IPS-15b (cell line): ENCODE measurements at regions not wholly inside any gene's neighbourhood (a gene's known extent, or its start where the extent isn't known, plus 50 kb on each side); places are given as distances from the start of the nearest gene placed in this dataset.
"Not testable (repeated sequence)": the region's sequence is repeated elsewhere in the genome, so short reads cannot be mapped to it uniquely, and the experiment has no call there.

ENCODE experiments used
- H3K27me3 ChIP-seq: one replicate; pipeline ENCODE4 v1.6.1; 2013; ENCODE audit warnings: low read length; ENCODE audit not compliant: control insufficient read depth, insufficient read depth
- H3K36me3 ChIP-seq: one replicate; pipeline ENCODE4 v1.6.1; 2013; ENCODE audit warnings: low read length; ENCODE audit not compliant: control insufficient read depth, insufficient read depth
- H3K4me1 ChIP-seq: one replicate; pipeline ENCODE4 v1.6.1; 2013; ENCODE audit warnings: mild to moderate bottlenecking, low read length; ENCODE audit not compliant: control insufficient read depth, insufficient read depth
- H3K4me3 ChIP-seq: one replicate; pipeline ENCODE4 v1.5.1; 2013; ENCODE audit warnings: low read depth, low read length
- H3K9ac ChIP-seq: one replicate; pipeline ENCODE4 v1.6.1; 2013; ENCODE audit warnings: low read depth, mild to moderate bottlenecking, low read length
- H3K9me3 ChIP-seq: one replicate; pipeline ENCODE4 v1.6.1; 2013; ENCODE audit warnings: mild to moderate bottlenecking, low read length; ENCODE audit not compliant: control insufficient read depth, insufficient read depth

GRCh38 chr4:117575850-117576249 is 458.4 kb upstream of the NDST3 start:
- Histone ChIP-seq H3K4me1 (no peaks in the 10 kb centered on the region), H3K27me3 (no peaks in the 10 kb centered on the region), H3K9ac (no peak overlapping the region), H3K36me3 (no peaks in the 10 kb centered on the region), H3K9me3 (no peaks in the 10 kb centered on the region), H3K4me3 (no peak overlapping the region)

- no peaks in the 10 kb centered on the region for H3K9me3 ChIP-seq
- no peaks in the 10 kb centered on the region for H3K27me3 ChIP-seq
- no peaks in the 10 kb centered on the region for H3K36me3 ChIP-seq
- no peak overlapping the region for H3K4me3 ChIP-seq
- H3K4me1 ChIP-seq, result no peaks in the 10 kb centered on the region
- H3K9ac ChIP-seq, result no peak overlapping the region
Measured at GRCh38 chr4:117577686-117578311, 456.5 kb upstream of the NDST3 start.

- no peaks in the 10 kb centered on the region for H3K27me3 ChIP-seq
- H3K9ac ChIP-seq, result no peak overlapping the region
- no peak overlapping the region for H3K4me3 ChIP-seq
- no peaks in the 10 kb centered on the region for H3K36me3 ChIP-seq
- no peaks in the 10 kb centered on the region for H3K4me1 ChIP-seq
- H3K9me3 ChIP-seq, result no peaks in the 10 kb centered on the region
Measured at GRCh38 chr4:117588771-117589170, 445.5 kb upstream of the NDST3 start.

GRCh38 chr4:117596917-117597480 is 437.3 kb upstream of the NDST3 start:
- no peaks in the 10 kb centered on the region for H3K27me3 ChIP-seq
- no peak overlapping the region for H3K4me3 ChIP-seq
- H3K9ac ChIP-seq, result no peak overlapping the region
- H3K4me1 ChIP-seq, result peaks cover 4% of the 10 kb centered on the region
- H3K36me3 ChIP-seq, result no peaks in the 10 kb centered on the region
- H3K9me3 ChIP-seq, result no peaks in the 10 kb centered on the region

GRCh38 chr4:117599393-117599792 is 434.9 kb upstream of the NDST3 start:
- H3K27me3 ChIP-seq, H3K9me3 ChIP-seq, H3K4me3 ChIP-seq, H3K36me3 ChIP-seq, H3K9ac ChIP-seq, H3K4me1 ChIP-seq: not testable (repeated sequence)

GRCh38 chr4:117600936-117601335 is 433.4 kb upstream of the NDST3 start:
- H3K9ac ChIP-seq, H3K36me3 ChIP-seq, H3K9me3 ChIP-seq, H3K27me3 ChIP-seq, H3K4me3 ChIP-seq, H3K4me1 ChIP-seq: not testable (repeated sequence)

GRCh38 chr4:117610706-117611308 is 423.5 kb upstream of the NDST3 start:
- no peaks in the 10 kb centered on the region for H3K9me3 ChIP-seq
- no peaks in the 10 kb centered on the region for H3K36me3 ChIP-seq
- H3K27me3 ChIP-seq, result no peaks in the 10 kb centered on the region
- H3K4me3 ChIP-seq, result no peak overlapping the region
- H3K4me1 ChIP-seq, result no peaks in the 10 kb centered on the region
- H3K9ac ChIP-seq, result no peak overlapping the region

- no peaks in the 10 kb centered on the region for H3K27me3 ChIP-seq
- H3K4me3 ChIP-seq, result no peak overlapping the region
- no peak overlapping the region for H3K9ac ChIP-seq
- H3K9me3 ChIP-seq, result no peaks in the 10 kb centered on the region
- no peaks in the 10 kb centered on the region for H3K4me1 ChIP-seq
- no peaks in the 10 kb centered on the region for H3K36me3 ChIP-seq
Measured at GRCh38 chr4:117621673-117622072, 412.6 kb upstream of the NDST3 start.

GRCh38 chr4:117623326-117623725 is 411.0 kb upstream of the NDST3 start:
- Histone ChIP-seq H3K4me1 (no peaks in the 10 kb centered on the region), H3K9me3 (no peaks in the 10 kb centered on the region), H3K36me3 (no peaks in the 10 kb centered on the region), H3K9ac (no peak overlapping the region), H3K27me3 (no peaks in the 10 kb centered on the region), H3K4me3 (no peak overlapping the region)

GRCh38 chr4:117626664-117627063 is 407.6 kb upstream of the NDST3 start:
- no peaks in the 10 kb centered on the region for H3K27me3 ChIP-seq
- H3K36me3 ChIP-seq, result no peaks in the 10 kb centered on the region
- no peak overlapping the region for H3K9ac ChIP-seq
- H3K4me3 ChIP-seq, result no peak overlapping the region
- no peaks in the 10 kb centered on the region for H3K9me3 ChIP-seq
- H3K4me1 ChIP-seq, result no peaks in the 10 kb centered on the region

GRCh38 chr4:117634716-117635115 is 399.6 kb upstream of the NDST3 start:
- H3K36me3 ChIP-seq, result no peaks in the 10 kb centered on the region
- H3K9me3 ChIP-seq, result no peaks in the 10 kb centered on the region
- H3K27me3 ChIP-seq, result no peaks in the 10 kb centered on the region
- no peaks in the 10 kb centered on the region for H3K4me1 ChIP-seq
- H3K9ac ChIP-seq, result no peak overlapping the region
- no peak overlapping the region for H3K4me3 ChIP-seq

GRCh38 chr4:117637347-117637746 is 396.9 kb upstream of the NDST3 start:
- H3K36me3 ChIP-seq, result no peaks in the 10 kb centered on the region
- no peak overlapping the region for H3K9ac ChIP-seq
- no peaks in the 10 kb centered on the region for H3K9me3 ChIP-seq
- H3K4me3 ChIP-seq, result no peak overlapping the region
- H3K27me3 ChIP-seq, result no peaks in the 10 kb centered on the region
- H3K4me1 ChIP-seq, result no peaks in the 10 kb centered on the region
